ENCODE measurements at regions not wholly inside any gene's neighbourhood (a gene's known extent, or its start where the extent isn't known, plus 50 kb on each side); places are given as distances from the start of the nearest gene placed in this dataset.

- H3K27me3 ChIP-seq, result no peaks in the 10 kb centered on the region
- H3K4me1 ChIP-seq, result peaks cover 32 to 80% (median 60%) of the 10 kb centered on the region in 4 donors
- H3K9me3 ChIP-seq, result no peaks in the 10 kb centered on the region
- intact Hi-C loops (cut with DNase I; ENCODE audit: low total_unique reads), result loop anchor here (10.0 kb wide), 1 partner anchor 84 kb away; the partner anchor contains the start of gene CIBAR2
- TF ChIP-seq POLR2A (IDR thresholded peaks at IDR 0.05), result no peak
- TF ChIP-seq EP300 (IDR thresholded peaks at IDR 0.05), result no peak
- TF ChIP-seq POLR2AphosphoS5 (IDR thresholded peaks at IDR 0.05), result no peak
- TF ChIP-seq CTCF (IDR thresholded peaks at IDR 0.05), result no peak
- H3K27ac ChIP-seq, result peak overlapping the region in 1 of 5 donors; percentile 81
- no peak for DNase-seq
- H3K36me3 ChIP-seq, result no peaks in the 10 kb centered on the region
- WGBS, 5 donors, result 71 to 82% (median 73%) methylated on average over 21 of the region's 21 CpGs
- H3K4me3 ChIP-seq, result no peak overlapping the region
Measured at GRCh38 chr16:85199069-85199725, 86.9 kb upstream of the CIBAR2 start.

- no peaks in the 10 kb centered on the region for H3K27me3 ChIP-seq
- no peak for DNase-seq
- no peak overlapping the region for H3K27ac ChIP-seq
- WGBS, 5 donors, result 83 to 91% (median 88%) methylated on average over 9 of the region's 9 CpGs
- no peak for TF ChIP-seq POLR2AphosphoS5 (IDR thresholded peaks at IDR 0.05)
- no peak for TF ChIP-seq CTCF (IDR thresholded peaks at IDR 0.05)
- TF ChIP-seq POLR2A (IDR thresholded peaks at IDR 0.05), result no peak
- no peak for TF ChIP-seq EP300 (IDR thresholded peaks at IDR 0.05)
- peaks cover 32 to 83% (median 61%) of the 10 kb centered on the region in 4 donors for H3K4me1 ChIP-seq
- intact Hi-C loops (cut with DNase I; ENCODE audit: low total_unique reads), result loop anchor here (10.0 kb wide), 1 partner anchor 85 kb away; the partner anchor contains the start of gene CIBAR2
- H3K9me3 ChIP-seq, result no peaks in the 10 kb centered on the region
- no peaks in the 10 kb centered on the region for H3K36me3 ChIP-seq
- no peak overlapping the region for H3K4me3 ChIP-seq
Measured at GRCh38 chr16:85199880-85200279, 87.6 kb upstream of the CIBAR2 start.

GRCh38 chr16:85200471-85201278 is 88.4 kb upstream of the CIBAR2 start:
- TF ChIP-seq EP300 (IDR thresholded peaks at IDR 0.05), result no peak
- TF ChIP-seq POLR2A (IDR thresholded peaks at IDR 0.05), result no peak
- no peak for TF ChIP-seq CTCF (IDR thresholded peaks at IDR 0.05)
- no peak for TF ChIP-seq POLR2AphosphoS5 (IDR thresholded peaks at IDR 0.05)
- Histone ChIP-seq H3K36me3 (no peaks in the 10 kb centered on the region), H3K27me3 (no peaks in the 10 kb centered on the region), H3K9me3 (no peaks in the 10 kb centered on the region), H3K27ac (no peak overlapping the region), H3K4me1 (peaks cover 35 to 85% (median 64%) of the 10 kb centered on the region in 4 donors), H3K4me3 (no peak overlapping the region)
- intact Hi-C loops (cut with DNase I; ENCODE audit: low total_unique reads), result no loop called here
- 78 to 83% (median 81%) methylated on average over 17 of the region's 17 CpGs for WGBS, 5 donors
- peak in 1 of 2 donors; percentile 60 for DNase-seq

GRCh38 chr16:85201574-85201973 is 89.3 kb upstream of the CIBAR2 start:
- peak overlapping the region in 4 of 5 donors; percentile 7 to 83 (median 80) for H3K27ac ChIP-seq
- no peak for DNase-seq
- H3K36me3 ChIP-seq, result no peaks in the 10 kb centered on the region
- peaks cover 0 to 3% (median 0%) of the 10 kb centered on the region in 3 donors for H3K27me3 ChIP-seq
- intact Hi-C loops (cut with DNase I; ENCODE audit: low total_unique reads), result no loop called here
- 81 to 89% (median 86%) methylated on average over 8 of the region's 8 CpGs for WGBS, 5 donors
- H3K4me1 ChIP-seq, result peaks cover 44 to 85% (median 65%) of the 10 kb centered on the region in 4 donors
- no peaks in the 10 kb centered on the region for H3K9me3 ChIP-seq
- TF ChIP-seq POLR2AphosphoS5 (IDR thresholded peaks at IDR 0.05), result no peak
- TF ChIP-seq CTCF (IDR thresholded peaks at IDR 0.05), result no peak
- no peak for TF ChIP-seq EP300 (IDR thresholded peaks at IDR 0.05)
- TF ChIP-seq POLR2A (IDR thresholded peaks at IDR 0.05), result no peak
- H3K4me3 ChIP-seq, result no peak overlapping the region
